ENCODE measurements at regions not wholly inside any gene's neighbourhood (a gene's known extent, or its start where the extent isn't known, plus 50 kb on each side); places are given as distances from the start of the nearest gene placed in this dataset.

DNA sequence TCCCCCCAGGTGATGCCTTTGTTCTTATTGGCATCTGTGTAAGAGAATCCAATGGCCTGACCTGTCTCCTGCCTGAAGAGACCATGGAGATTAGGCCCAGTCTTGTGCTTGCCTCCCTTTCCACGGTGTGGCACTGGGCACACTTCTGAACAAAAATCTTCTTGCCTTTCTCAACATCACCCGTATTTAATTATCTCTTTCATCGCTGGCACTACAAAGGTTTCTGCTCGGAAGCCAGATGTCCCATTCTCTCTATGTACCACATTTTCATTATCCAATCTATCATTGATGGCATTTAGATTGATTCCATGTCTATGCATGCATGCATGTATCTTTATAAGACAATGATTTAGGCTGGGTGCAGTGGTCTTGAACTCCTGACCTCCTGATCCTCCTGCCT, 74.3 kb downstream of the SLC25A15 start:
- no peaks in the 10 kb centered on the region for H3K27me3 ChIP-seq
- DNase-seq, result no peak
- no peaks in the 10 kb centered on the region for H3K36me3 ChIP-seq
- H3K27ac ChIP-seq, result no peak overlapping the region
- 78 to 90% (median 80%) methylated on average over 4 of the region's 4 CpGs for WGBS, 3 donors
- H3K4me3 ChIP-seq, result no peak overlapping the region
- H3K4me1 ChIP-seq (ENCODE audit: insufficient read depth), result no peaks in the 10 kb centered on the region
- TF ChIP-seq, protein P1, sequence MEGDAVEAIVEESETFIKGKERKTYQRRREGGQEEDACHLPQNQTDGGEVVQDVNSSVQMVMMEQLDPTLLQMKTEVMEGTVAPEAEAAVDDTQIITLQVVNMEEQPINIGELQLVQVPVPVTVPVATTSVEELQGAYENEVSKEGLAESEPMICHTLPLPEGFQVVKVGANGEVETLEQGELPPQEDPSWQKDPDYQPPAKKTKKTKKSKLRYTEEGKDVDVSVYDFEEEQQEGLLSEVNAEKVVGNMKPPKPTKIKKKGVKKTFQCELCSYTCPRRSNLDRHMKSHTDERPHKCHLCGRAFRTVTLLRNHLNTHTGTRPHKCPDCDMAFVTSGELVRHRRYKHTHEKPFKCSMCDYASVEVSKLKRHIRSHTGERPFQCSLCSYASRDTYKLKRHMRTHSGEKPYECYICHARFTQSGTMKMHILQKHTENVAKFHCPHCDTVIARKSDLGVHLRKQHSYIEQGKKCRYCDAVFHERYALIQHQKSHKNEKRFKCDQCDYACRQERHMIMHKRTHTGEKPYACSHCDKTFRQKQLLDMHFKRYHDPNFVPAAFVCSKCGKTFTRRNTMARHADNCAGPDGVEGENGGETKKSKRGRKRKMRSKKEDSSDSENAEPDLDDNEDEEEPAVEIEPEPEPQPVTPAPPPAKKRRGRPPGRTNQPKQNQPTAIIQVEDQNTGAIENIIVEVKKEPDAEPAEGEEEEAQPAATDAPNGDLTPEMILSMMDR (IDR thresholded peaks at IDR 0.05), result no peak
- no peak for TF ChIP-seq EP300 (IDR thresholded peaks at IDR 0.05)
- TF ChIP-seq POLR2A (IDR thresholded peaks at IDR 0.05), result no peak
- intact Hi-C loops (cut with DNase I), result no loop called here
- no peaks in the 10 kb centered on the region for H3K9me3 ChIP-seq

DNA sequence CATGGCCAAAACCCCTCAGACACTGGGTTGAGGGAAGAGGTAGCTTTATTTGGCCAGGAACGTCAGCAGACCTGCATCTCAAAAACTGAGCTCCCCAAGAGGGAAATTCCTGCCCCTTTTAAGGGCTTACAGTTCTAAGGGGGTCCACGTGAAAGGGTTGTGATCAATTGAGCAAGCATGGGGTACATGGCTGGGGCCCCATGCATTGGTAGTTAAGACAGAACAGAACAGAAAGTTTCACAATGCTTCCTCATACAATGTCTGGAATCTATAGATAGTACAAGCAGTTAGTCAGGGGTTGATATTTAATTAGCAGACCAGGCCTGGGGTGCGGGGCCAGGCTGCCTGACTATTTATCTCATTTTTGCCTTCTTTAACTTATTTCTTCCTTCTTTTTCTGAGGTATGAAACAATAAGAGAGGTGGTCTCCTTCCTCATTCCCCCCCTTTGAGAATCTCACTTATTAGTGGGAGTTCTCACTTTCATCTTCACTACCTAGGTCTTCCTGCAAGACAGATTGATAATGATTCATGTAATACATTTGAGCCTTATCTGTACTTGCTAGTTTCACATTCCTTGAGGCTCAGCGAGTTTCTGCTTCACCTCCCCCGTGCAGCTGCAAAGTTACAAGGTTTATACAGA, 84.8 kb downstream of the SLC25A15 start:
- WGBS, 3 donors, result 80 to 88% (median 84%) methylated on average over 5 of the region's 5 CpGs
- Histone ChIP-seq H3K36me3 (no peaks in the 10 kb centered on the region), H3K27ac (no peak overlapping the region), H3K4me3 (no peak overlapping the region), H3K4me1 (ENCODE audit: insufficient read depth) (no peaks in the 10 kb centered on the region), H3K9me3 (peaks cover 0 to 53% of the 10 kb centered on the region in 2 donors), H3K27me3 (no peaks in the 10 kb centered on the region)
- intact Hi-C loops (cut with DNase I), result no loop called here
- TF ChIP-seq POLR2A (IDR thresholded peaks at IDR 0.05), result no peak
- TF ChIP-seq, protein P1 (IDR thresholded peaks at IDR 0.05), result no peak
- no peak for TF ChIP-seq EP300 (IDR thresholded peaks at IDR 0.05)
- DNase-seq, result no peak

DNA sequence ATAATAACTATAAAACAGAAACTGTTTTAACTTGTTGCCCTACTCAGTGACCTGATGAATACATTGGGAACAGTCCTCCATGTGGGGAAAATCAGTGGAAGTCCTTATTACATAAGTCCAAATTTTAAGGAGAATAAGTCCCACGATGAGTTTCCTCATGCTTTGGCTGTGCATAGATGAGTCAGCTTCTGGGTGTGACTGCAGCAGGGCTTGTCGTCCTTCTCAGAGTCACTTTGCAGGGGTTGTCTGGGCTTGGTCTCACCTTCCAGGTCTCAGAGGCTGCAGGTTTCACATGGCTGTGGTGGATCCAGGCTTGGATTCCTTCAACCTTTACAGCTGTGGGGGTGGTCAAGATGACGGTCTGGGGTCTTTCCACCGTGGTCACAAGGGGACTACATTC, 85.6 kb downstream of the SLC25A15 start:
- Histone ChIP-seq H3K4me3 (no peak overlapping the region), H3K27ac (no peak overlapping the region), H3K27me3 (no peaks in the 10 kb centered on the region), H3K9me3 (peaks cover 0 to 53% of the 10 kb centered on the region in 2 donors), H3K4me1 (ENCODE audit: insufficient read depth) (no peaks in the 10 kb centered on the region), H3K36me3 (no peaks in the 10 kb centered on the region)
- TF ChIP-seq POLR2A (IDR thresholded peaks at IDR 0.05) (no peak), EP300 (IDR thresholded peaks at IDR 0.05) (no peak)
- TF ChIP-seq, protein P1 (IDR thresholded peaks at IDR 0.05), result no peak
- WGBS, 3 donors, result 96 to 99% (median 99%) methylated on average over 4 of the region's 4 CpGs
- DNase-seq, result no peak
- intact Hi-C loops (cut with DNase I), result no loop called here

DNA sequence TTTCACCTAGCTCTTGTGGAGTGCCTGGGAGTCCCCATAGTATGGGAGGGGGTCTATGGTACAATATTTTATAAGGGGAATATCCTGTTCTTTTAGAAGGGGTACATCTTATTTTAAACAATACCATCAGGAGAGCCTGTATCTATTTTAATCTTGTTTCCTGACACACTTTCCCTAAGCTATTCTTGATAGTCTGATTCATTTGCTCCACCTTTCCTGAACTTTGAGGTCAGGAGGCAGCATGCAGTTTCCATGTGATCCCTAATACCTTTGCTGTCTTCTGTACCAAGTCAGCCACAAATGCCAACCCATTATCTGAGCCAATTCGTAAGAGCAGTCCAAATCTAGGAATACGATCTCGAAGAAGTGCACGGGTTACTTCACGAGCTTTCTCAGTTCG, 86.2 kb downstream of the SLC25A15 start:
- no peak for DNase-seq
- H3K36me3 ChIP-seq, result no peaks in the 10 kb centered on the region
- no peaks in the 10 kb centered on the region for H3K27me3 ChIP-seq
- H3K9me3 ChIP-seq, result peaks cover 0 to 53% of the 10 kb centered on the region in 2 donors
- 97 to 98% (median 97%) methylated on average over 6 of the region's 6 CpGs for WGBS, 3 donors
- intact Hi-C loops (cut with DNase I), result no loop called here
- no peak overlapping the region for H3K4me3 ChIP-seq
- H3K4me1 ChIP-seq (ENCODE audit: insufficient read depth), result no peaks in the 10 kb centered on the region
- TF ChIP-seq POLR2A (IDR thresholded peaks at IDR 0.05) (no peak), EP300 (IDR thresholded peaks at IDR 0.05) (no peak)
- TF ChIP-seq, protein P1 (IDR thresholded peaks at IDR 0.05), result no peak
- no peak overlapping the region for H3K27ac ChIP-seq
